SK-N-SH treated with all-trans-retinoic acid at 6 μM for 48 hours (cell line): ENCODE measurements at regions not wholly inside any gene's neighbourhood (a gene's known extent, or its start where the extent isn't known, plus 50 kb on each side); places are given as distances from the start of the nearest gene placed in this dataset.

Experiments used
- ARNTL ChIP-seq: fragments of 450-650 bp; formaldehyde crosslinking; IDR thresholded peaks from 2 replicates; pipeline ENCODE4 v1.5.0; 2020; ENCODE audit warnings: low read depth, mild to moderate bottlenecking, moderate library complexity, borderline replicate concordance
- ZFP30 ChIP-seq: fragments of 450-650 bp; formaldehyde crosslinking; IDR thresholded peaks from 2 replicates; pipeline ENCODE4 v1.5.0; 2022; ENCODE audit warnings: mild to moderate bottlenecking, moderate library complexity
- TF ChIP-seq, protein P1 (sequence below): fragments of 250-450 bp; sonication (Bioruptor Pico); IDR thresholded peaks from 2 replicates; pipeline ENCODE4 v1.5.1; 2021; ENCODE audit warnings: mild to moderate bottlenecking, moderate library complexity
- TF ChIP-seq, protein P2 (sequence below): fragments of 250-450 bp; sonication (Bioruptor Pico); IDR thresholded peaks from 2 replicates; pipeline ENCODE4 v1.5.1; 2020; ENCODE audit warnings: low read depth, mild to moderate bottlenecking, moderate library complexity

DNA sequence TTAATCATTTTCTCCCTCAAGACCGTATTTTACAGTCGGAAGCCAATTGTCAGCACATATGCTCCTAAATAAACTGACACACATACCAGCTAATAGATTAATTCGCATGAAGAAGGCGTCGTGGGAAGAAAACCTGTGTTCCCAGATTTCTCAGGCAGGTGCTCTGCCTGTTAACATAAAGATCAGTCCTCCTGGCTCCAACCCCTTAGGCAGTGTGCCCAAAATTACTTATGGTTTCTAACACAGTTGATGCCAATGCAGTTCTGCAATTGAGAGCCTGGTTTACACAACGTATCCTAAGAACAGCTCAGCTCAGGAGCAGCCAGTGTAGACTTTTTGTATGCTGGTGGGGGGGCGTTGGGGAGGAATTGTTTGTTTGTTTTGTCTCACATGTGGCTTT lies 208.3 kb downstream of the ENC1 start:
- TF ChIP-seq, protein P1, sequence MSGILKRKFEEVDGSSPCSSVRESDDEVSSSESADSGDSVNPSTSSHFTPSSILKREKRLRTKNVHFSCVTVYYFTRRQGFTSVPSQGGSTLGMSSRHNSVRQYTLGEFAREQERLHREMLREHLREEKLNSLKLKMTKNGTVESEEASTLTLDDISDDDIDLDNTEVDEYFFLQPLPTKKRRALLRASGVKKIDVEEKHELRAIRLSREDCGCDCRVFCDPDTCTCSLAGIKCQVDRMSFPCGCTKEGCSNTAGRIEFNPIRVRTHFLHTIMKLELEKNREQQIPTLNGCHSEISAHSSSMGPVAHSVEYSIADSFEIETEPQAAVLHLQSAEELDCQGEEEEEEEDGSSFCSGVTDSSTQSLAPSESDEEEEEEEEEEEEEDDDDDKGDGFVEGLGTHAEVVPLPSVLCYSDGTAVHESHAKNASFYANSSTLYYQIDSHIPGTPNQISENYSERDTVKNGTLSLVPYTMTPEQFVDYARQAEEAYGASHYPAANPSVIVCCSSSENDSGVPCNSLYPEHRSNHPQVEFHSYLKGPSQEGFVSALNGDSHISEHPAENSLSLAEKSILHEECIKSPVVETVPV (CRISPR knock-in tag), result no peak
- TF ChIP-seq ZFP30 (CRISPR knock-in tag) (no peak), ARNTL (CRISPR knock-in tag) (no peak)
- TF ChIP-seq, protein P2, sequence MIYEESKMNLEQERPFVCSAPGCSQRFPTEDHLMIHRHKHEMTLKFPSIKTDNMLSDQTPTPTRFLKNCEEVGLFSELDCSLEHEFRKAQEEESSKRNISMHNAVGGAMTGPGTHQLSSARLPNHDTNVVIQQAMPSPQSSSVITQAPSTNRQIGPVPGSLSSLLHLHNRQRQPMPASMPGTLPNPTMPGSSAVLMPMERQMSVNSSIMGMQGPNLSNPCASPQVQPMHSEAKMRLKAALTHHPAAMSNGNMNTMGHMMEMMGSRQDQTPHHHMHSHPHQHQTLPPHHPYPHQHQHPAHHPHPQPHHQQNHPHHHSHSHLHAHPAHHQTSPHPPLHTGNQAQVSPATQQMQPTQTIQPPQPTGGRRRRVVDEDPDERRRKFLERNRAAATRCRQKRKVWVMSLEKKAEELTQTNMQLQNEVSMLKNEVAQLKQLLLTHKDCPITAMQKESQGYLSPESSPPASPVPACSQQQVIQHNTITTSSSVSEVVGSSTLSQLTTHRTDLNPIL, result no peak
